CD4-positive, alpha-beta T cell treated with Interleukin-17A for 1 hour (primary cell): ENCODE measurements at regions not wholly inside any gene's neighbourhood (a gene's known extent, or its start where the extent isn't known, plus 50 kb on each side); places are given as distances from the start of the nearest gene placed in this dataset.
"Not testable (repeated sequence)": the region's sequence is repeated elsewhere in the genome, so short reads cannot be mapped to it uniquely, and the experiment has no call there.

ENCODE experiments used
- DNase-seq: peaks from one replicate; pipeline ENCODE4 v3.0.0-alpha.2; 2020

DNA sequence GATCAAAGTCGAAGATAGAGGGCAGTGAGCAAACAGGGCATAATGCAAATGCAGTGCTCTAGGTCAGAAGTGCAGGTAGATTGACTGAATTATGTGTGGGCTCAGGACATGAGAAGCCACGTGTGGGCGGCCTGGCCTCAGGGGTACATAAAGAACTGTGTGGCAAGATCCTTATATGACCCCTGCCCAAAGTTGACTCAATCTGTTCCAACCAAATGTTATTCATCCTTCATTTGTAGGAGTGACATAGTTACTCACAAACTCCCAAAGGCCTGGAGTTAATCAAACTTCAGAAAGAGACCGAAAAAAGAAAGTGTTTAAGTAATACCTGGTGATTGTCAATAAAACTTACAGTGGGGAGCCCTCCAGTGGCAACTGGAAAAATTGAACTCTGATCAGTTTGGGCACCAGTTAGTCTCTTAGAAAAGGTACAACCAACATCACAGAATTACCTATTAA lies 150.4 kb upstream of the FAR2 start:
- no peak for DNase-seq

- DNase-seq = no peak
Measured at GRCh38 chr12:29004066-29004935, 144.8 kb upstream of the FAR2 start.

DNA sequence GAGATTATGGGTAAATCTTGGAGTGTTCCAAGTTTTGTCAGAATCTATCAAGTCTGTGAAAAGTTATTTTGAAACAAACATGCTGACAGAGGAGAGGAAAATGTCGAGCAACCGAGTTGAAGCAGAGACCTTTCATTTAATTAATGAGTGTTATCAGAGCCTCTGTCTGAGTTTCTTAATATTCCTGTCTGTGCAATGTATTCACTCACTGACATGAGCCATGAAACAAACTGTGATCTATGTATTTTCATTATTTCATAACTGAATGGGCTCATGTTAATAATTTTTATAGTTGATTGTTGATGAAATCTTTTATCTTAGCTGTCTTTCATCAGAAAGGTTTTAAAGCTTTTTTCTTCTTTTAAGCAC lies 144.2 kb upstream of the FAR2 start:
- no peak for DNase-seq

DNA sequence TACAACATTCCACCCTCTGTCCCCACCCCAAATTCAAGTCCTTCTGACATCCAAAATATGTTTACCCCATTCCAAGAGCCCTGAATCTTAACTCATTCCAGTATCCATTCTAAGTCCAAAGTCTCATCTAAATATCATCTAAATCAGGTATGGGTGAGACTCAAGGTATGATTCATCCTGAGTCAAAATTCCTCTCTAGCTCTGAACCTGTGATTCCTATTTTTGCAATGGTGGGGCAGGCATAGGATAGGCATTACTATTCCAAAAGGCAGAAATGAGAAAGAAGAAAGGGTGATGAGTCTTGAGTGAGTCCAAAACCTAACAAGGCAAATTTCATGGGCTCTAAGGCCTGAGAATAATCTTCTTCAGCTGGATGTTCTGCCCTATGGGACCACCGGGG lies 140.3 kb upstream of the FAR2 start:
- DNase-seq = no peak

- DNase-seq = no peak
Measured at GRCh38 chr12:29012673-29013072, 136.4 kb upstream of the FAR2 start.

DNA sequence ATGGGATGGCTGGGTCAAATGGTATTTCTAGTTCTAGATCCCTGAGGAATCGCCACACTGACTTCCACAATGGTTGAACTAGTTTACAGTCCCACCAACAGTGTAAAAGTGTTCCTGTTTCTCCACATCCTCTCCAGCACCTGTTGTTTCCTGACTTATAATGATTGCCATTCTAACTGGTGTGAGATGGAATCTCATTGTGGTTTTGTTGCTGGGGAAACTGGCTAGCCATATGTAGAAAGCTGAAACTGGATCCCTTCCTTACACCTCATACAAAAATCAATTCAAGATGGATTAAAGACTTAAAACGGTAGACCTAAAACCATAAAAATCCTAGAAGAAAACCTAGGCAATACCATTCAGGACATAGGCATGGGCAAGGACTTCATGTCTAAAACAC lies 131.5 kb upstream of the FAR2 start:
- DNase-seq = not testable (repeated sequence)

GRCh38 chr12:29023436-29024076 lies 125.5 kb upstream of the FAR2 start:
- DNase-seq = no peak

- no peak for DNase-seq
Measured at GRCh38 chr12:29024117-29024516, 125.0 kb upstream of the FAR2 start.

DNA sequence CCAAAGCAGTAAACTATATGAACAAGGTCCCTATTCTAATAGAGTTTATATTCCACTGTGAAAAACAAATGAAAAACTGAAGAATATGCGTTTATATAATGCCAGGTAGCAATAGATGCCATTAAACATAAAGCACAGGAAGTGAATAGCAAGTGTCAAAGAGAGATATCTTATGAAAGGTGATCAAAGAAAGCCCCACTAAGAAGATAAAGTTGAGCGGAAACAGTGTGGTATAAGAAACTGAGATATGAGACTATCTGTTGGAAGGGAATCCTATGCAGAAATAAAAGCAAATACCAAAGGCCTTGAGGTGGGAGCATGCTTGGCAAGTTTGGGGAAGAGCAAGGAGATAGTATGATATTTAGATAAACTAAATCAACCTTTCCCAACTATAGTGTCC lies 123.1 kb upstream of the FAR2 start:
- DNase-seq = no peak

DNA sequence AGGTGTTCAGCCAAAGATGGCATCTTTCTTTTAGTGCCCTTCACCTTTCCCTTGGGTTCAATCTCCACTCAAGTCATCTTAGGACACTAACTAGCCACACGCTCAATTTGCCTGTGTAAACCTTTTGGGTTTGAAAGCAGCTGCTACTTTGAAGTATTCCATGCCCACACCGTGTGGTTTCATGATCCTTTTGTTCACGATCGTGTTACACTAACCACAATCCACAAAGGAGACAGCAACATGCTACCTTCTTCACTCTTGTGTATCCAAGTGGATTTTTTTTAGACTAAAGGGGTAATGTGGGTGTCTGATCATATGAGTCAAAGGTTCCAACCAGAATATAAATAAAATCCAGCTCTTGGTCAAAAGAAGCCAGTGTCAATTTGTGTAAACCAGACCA lies 122.7 kb upstream of the FAR2 start:
- DNase-seq = no peak

DNA sequence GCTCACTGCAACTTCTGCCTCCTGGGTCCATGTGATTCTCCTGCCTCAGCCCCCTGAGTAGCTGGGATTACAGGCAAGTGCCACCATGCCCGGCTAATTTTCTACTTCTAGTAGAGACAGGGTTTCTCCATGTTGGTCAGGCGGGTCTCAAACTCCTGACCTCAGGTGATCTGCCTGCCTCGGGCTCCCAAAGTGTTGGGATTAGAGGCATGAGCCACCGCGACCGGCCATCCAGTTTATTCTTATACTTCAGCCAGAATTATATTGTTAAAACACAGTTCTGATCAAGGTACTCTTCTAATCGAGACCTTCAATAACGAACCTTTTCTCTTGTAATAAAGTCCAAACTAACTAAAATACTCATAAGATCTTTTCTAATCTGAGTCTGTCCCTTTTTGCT lies 119.6 kb upstream of the FAR2 start:
- DNase-seq = not testable (repeated sequence)

DNA sequence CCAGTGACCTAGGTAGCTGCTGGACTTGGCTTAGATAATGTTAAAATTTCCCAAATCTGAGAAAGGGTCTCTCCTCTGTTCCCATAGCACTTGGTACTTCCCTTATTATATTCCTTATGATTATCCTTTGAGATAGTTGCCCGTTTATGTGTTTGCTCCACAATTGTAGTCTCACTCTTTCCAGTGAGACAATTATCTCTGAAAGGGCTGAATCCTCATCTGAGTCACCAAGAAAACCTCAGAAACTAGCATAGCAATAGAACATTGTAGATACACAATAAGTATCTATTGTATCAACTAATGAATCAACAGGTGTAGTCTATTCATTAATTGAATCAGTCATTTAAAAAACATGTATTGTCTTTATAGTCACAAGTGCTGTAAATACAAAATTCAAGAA lies 119.1 kb upstream of the FAR2 start:
- DNase-seq = no peak

DNA sequence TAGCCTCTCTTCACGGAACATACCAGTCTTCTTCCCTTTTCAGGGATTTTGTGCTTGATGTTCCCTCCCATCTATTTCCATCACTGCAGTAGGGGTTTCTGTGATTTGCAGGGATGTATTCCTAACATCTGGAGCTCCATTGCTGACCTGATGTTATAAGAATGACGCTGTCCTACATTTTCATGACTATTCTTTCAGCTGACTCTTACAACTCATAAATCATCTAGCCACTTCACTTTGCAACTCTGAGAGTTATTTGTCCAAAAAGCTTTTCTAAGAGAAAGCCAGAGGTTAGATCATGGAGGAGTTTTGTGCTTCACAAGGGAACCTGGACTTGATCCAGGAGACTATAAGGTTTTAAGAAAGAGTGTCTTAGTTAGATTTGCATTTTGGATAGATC lies 116.6 kb upstream of the FAR2 start:
- no peak for DNase-seq

DNA sequence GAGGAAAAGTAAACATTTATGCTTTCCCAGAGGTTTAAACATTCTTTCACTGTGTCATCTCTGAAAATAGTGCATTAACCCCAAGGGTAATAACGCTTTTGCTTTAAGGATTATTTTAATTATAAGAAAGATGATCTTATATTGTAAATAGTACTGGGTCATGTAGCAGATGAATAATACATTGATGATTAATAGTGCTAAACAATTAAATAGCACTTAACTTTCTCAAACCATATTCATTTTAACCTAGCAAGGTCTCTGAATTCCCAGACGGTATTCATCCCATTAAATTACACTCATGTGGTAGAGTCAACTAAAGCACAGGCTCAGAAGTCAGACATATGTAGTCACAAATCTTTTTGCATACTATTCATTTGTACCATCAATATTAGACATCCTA lies 115.6 kb upstream of the FAR2 start:
- no peak for DNase-seq

DNA sequence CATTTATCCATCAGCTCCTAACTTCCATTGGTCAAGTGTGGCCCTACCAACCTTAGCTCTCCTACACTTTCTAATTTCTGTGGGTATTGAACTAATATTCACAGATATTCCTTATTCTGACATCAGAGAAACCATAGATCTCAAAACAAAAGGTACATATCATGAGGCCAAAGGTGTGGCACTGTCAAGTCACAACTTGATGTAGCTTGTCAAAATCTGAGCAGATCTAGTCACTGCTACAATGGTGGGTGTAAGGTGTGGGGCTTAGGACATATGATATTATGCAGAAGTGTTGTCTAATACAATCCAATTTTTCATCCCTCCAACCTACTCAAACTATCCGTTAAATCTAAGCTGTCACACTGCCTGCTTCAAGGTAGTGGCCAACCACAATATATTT lies 114.0 kb upstream of the FAR2 start:
- DNase-seq = no peak

- no peak for DNase-seq
Measured at GRCh38 chr12:29039013-29039412, 110.1 kb upstream of the FAR2 start.

GRCh38 chr12:29041621-29042020 lies 107.5 kb upstream of the FAR2 start:
- no peak for DNase-seq

DNA sequence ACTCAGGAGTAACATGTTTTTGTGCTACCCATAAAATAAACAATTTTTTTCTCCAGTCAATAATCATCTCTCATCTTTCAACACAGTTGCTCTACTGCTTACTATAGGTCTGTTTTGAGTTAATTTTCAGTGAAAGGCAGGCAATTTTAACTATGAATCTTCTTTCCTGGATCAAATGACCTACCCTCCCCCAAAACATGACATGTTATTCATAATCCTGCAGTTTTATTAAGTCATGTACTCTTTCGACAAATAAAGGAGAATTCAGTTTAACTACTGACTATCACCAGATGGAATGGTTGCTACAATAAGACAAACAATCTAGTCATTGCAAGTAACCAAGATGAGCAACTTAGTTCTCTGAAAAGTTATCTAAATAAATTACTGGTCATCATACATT lies 106.0 kb upstream of the FAR2 start:
- DNase-seq = no peak

GRCh38 chr12:29044799-29045198 lies 104.3 kb upstream of the FAR2 start:
- DNase-seq = no peak

GRCh38 chr12:29048787-29049186 lies 100.3 kb upstream of the FAR2 start:
- no peak for DNase-seq

GRCh38 chr12:29050503-29050902 lies 98.6 kb upstream of the FAR2 start:
- DNase-seq = no peak

DNA sequence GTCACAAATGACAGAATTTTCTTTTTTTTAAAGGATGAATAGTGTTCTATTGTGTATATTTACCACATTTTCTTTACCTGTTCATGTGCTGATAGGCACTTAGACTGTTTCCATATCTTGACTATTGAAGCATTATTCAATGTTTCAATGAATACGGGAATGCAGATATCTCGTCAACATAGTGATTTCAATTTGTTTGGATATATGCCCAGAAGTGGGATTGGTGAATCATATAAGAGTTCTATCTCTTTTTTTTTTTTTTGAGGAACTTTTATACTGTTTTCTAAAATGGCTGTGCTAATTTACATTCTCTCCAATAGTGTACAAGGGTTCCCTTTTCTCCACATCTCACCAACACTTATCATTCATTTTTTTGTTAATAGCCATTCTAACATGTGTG lies 97.9 kb upstream of the FAR2 start:
- DNase-seq = no peak

GRCh38 chr12:29053567-29053966 lies 95.5 kb upstream of the FAR2 start:
- peak; percentile 5 for DNase-seq

DNA sequence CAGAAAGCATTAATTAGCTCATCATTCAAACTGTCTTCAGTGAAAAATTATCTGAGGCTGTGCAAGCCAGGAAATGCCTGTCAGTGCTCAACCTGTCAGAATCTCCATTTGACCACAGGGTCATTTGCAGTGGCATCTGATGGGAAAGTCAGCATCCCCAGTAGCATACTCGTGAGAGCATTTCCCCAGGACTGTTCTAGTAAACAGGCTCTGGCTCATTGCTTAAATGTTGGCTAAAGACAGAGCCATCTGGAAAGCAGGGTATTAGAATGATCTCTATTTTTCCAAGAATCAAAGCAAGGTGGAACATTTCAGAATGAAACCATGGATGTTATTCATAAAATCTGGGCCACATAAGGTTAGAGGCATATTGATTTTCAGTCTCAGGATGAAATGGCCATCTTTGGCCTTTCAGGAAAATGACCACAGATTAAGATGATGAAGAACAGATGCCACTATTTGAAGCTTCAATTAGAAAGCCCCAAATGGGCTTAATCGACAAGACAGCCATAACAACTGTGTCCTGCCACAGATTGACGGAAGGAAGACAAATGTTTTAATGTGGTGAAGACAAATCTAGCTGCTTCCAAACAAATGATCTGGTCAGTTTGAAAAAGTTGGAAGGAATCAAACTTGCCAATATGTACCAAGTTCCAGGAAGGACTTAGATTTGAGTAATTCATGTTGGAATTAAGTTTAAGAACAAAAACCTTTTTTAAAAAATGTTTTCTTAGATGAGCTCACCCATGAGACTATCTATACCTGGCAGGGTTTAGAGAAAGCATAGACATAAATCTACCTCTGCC lies 94.0 kb upstream of the FAR2 start:
- DNase-seq = no peak
